Activated CD4-positive, alpha-beta T cell treated with anti-CD3 and anti-CD28 coated beads, Interleukin-2, amount 50 U/mL, for 16 hours (primary cell): ENCODE measurements at regions not wholly inside any gene's neighbourhood (a gene's known extent, or its start where the extent isn't known, plus 50 kb on each side); places are given as distances from the start of the nearest gene placed in this dataset.
A peak's percentile ranks its signal among the peaks of the same experiment; 100 is the strongest.
"Not testable (repeated sequence)": the region's sequence is repeated elsewhere in the genome, so short reads cannot be mapped to it uniquely, and the experiment has no call there.

Source experiments
- DNase-seq: peaks from one replicate; pipeline ENCODE4 v3.0.0-alpha.2; 2020

DNA sequence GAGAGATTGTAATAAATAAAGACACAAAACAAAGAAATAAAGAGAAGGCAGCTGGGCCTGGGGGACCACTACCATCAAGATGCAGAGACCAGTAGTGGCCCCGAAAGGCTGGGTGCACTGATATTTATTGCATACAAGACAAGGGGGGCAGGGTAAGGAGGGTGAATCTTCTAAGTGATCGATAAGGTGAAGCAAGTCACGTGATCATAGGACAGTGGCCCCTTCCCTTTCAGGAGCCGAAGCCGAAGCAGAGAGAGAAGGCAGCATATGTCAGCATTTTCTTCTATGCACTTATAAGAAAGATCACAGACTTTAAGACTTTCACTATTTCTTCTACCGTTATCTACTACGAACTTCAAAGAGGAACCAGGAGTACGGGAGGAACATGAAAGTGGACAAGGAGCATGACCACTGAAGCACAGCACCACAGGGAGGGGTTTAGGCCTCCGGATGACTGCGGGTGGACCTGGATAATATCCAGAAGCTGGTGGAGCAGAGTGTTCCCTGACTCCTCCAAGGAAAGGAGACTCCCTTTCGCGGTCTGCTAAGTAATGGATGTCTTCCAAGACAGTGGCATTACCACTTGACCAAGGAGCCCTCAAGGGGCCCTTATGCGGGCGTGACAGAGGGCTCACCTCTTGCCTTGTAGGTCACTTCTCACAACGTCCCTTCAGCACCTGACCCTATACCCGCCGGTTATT lies 126.4 kb downstream of the RBM46 start:
- DNase-seq, result not testable (repeated sequence)

DNA sequence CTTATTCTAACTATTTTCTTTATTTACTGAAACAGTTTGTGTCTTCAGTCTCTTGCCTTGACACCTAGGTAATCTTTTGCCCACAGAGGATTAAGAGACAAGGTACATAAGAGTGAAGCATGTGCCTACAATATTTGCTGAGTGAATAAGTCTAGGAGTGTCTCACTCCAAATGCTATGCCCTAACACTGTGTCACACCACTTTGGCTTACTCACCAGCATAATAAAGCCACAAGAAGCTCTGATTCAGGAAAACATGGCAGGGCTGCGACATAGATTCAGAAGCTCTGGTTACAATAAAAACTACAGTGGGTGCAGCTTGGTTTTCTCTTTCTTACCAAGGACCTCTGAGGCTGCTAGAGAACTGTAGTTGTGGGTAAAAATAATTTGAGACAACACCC lies 127.1 kb downstream of the RBM46 start:
- no peak for DNase-seq

- DNase-seq, result no peak
Observed at GRCh38 chr4:154911097-154911496, 130.0 kb downstream of the RBM46 start.

GRCh38 chr4:154911608-154912098 lies 130.6 kb downstream of the RBM46 start:
- no peak for DNase-seq

DNA sequence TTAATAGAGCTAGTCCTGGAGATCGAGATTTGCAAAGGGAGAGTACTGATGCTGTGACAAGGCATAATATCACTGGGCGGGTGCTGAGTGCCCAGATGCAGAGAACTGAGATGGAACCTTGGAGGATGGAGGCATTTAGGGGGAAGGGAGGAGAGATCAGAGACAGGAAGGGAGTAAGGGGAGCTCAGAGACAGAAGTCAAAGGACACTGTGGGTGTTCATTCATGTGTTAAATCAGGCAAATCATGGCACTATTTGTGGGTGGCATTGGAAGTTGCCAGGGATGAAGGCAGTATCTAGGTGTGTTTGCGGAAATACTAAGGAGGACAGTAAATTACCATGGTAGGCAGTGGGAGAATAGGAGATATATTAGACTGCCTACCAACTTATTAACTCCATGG lies 135.0 kb downstream of the RBM46 start:
- no peak for DNase-seq

DNA sequence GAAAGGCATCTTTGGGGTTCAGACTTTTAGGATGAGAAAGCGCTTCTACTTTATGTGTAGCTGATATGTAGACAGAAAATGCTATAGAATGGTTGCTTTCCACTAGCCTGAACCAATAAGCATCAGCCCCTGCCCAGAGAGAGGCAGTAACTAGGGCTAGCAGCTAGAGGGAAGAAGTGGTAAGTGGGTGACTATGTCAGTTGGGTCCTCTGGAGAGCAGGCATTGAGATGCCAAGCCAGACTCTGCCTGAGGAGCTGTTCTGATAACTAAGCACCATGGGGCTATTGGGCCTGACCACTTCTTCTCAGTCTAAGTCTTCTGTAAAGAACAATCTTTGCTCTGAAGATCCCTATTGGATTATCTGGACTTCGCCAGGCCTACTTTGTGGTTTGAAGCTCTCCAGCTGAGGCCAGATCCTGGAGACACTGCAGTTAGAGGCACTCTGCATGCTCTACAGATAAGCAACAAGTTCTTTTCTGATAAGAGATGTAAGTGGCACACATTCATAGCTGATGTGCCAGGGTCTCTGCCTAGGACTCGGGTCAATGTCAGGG lies 146.1 kb downstream of the RBM46 start:
- DNase-seq, result no peak

GRCh38 chr4:154928640-154929257 lies 147.7 kb downstream of the RBM46 start:
- no peak for DNase-seq

DNA sequence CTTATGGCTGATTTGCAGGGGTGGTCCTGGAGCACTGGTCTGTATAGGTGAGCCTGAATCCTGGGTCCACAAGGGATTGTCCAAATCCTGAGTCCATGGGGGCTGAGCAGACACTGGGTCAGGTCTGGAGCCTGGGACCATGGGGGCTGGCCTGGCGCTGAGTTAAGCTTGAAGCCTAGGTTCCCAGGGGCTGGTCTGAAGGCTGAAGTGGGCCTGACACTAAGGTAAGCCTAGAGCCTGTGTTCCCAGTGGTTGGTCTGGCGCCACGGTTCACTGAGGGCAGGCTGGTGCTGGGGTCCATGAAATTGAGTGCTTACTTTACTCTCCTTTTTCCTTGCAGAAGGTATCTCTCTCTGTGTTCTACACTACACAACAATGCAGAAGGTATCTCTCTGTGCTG lies 155.8 kb downstream of the RBM46 start:
- no peak for DNase-seq

DNA sequence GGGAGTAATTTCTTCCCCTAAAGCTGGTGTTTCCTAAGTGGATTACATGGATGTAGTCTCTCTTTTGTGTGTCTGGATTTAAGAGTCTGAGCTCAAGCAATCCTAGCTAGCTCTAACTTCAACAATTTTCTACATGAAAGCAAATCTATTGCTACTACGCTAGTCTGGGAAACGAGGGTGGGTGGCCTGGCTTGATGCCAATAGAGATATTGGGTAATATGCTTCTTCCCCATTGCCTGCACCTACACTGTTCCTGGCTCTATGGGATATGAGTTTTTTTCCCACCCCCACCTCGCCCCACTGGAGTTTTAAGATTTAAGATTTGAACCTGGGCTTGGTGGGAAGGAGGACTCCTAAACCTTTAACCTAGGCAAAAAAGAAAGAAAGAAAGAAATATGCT lies 158.8 kb downstream of the RBM46 start:
- DNase-seq, result no peak

GRCh38 chr4:154942176-154942575 lies 161.1 kb downstream of the RBM46 start:
- no peak for DNase-seq

GRCh38 chr4:154944996-154945395 lies 163.9 kb downstream of the RBM46 start:
- no peak for DNase-seq

- no peak for DNase-seq
Observed at GRCh38 chr4:154946113-154946512, 165.0 kb downstream of the RBM46 start.

DNA sequence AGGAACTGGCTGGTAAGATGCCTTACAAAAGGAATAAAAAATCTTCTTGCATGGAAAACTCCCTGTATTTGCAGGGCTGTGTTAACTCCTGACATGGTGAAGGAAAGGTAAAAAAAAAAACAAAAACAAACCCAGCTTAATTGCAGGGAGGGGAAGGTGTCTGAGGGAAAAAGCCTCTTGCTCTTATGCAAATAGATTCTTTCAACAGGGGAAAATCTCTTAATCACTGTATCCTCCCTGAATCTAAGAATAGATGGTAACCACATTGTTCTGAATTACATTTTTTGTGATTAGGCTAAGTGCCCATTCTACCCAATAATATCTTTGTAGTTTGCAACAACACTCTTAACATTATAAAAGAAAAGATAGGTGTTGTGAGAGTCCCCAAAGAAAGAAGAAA lies 172.6 kb downstream of the RBM46 start:
- DNase-seq, result no peak

DNA sequence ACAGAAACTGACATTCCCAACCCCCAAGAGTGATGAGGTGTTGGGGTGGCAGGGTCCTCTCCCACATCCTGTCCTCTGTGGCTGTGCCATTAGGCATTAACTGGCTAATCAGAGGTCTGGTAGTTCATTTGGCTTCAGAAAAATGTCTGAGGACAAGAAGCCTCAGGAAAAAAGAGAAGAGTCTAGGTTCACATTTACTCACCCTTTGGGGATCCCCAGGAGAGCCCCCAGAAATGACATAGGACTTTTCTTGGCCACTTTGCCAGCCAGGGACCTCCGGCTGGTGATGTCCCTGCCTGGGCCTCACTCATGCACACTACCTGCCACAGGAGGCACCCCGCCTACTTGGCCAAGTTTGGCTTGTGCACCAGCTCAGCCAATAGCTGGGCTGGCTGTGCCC lies 173.0 kb downstream of the RBM46 start:
- DNase-seq, result no peak

- no peak for DNase-seq
Observed at GRCh38 chr4:154958121-154958520, 177.0 kb downstream of the RBM46 start.

- no peak for DNase-seq
Observed at GRCh38 chr4:154958621-154959358, 177.7 kb downstream of the RBM46 start.

DNA sequence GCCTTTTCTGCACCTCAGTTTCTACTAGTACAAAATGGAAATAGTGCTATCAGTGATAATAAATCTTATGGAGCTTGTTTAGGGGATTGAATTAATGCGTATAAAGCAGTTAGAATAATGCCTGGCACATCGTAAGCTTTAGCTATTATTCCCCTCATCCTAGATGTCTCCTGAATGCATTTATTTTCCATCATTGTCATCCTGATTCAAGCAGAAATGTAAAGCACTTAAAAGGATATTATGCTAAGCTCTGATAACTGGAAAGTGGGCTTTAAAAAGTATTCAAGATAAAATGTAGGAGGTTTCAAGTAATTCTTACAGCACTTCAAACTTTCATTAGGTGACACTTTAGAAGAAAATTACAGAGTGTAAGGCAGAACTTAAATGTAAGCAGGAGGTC lies 178.7 kb downstream of the RBM46 start:
- no peak for DNase-seq

GRCh38 chr4:154960476-154960875 lies 179.4 kb downstream of the RBM46 start:
- no peak for DNase-seq

GRCh38 chr4:154961263-154961662 lies 180.2 kb downstream of the RBM46 start:
- DNase-seq, result no peak

DNA sequence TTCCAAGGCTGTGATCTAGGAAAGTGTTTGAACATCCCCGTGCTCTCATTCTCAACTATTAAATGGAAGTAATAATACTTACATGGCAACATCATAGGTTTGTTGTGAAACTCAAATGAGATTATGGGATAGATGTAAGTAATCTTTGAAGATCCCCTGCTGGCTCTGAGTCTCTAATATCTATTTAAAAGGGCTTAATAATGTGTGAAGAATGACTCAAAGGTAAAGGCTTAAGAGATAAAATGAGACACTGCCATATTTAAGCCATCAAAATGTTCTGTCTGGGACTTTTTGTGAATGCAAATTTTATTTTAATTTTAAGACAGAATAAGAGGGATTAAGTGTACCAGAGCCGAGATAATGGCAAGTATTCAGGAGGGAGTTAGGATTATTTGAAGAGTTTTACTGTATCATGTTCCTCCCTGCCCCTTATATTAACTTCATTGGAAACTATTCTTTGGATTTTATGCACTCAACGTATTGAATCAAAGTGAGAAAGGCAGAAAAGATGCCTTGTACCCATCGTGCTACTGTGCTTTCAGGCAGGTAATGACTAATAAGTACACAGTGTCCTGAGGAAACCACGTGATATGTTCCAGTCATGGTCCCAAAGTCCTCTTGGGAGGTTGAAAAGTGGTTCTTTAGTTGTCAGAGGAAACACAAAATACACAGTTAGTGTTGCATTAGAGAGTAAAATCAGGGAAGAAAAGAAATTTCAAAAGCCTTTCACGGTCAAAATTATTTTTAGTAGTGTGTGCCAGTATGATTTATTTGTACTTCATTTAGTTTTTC lies 192.4 kb downstream of the RBM46 start:
- no peak for DNase-seq

DNA sequence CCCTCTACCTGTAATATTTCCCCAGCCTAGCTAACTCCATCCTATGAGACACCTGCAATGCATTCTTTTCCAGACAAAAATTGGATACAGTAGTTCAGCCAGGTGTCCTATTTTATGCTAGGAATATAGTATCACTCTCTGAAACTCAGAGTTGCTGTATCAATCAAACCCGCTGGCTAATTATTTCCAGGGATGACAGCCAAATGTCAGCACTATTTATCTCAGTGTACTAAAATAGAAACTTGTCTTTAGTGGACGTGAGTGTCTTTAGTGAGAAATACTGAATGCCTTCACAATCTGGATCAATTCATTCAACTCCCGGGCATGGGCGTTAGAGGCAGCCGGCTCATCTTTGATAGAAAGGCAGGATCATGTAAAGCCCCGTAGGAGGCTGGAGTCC lies 196.2 kb downstream of the RBM46 start:
- no peak for DNase-seq

DNA sequence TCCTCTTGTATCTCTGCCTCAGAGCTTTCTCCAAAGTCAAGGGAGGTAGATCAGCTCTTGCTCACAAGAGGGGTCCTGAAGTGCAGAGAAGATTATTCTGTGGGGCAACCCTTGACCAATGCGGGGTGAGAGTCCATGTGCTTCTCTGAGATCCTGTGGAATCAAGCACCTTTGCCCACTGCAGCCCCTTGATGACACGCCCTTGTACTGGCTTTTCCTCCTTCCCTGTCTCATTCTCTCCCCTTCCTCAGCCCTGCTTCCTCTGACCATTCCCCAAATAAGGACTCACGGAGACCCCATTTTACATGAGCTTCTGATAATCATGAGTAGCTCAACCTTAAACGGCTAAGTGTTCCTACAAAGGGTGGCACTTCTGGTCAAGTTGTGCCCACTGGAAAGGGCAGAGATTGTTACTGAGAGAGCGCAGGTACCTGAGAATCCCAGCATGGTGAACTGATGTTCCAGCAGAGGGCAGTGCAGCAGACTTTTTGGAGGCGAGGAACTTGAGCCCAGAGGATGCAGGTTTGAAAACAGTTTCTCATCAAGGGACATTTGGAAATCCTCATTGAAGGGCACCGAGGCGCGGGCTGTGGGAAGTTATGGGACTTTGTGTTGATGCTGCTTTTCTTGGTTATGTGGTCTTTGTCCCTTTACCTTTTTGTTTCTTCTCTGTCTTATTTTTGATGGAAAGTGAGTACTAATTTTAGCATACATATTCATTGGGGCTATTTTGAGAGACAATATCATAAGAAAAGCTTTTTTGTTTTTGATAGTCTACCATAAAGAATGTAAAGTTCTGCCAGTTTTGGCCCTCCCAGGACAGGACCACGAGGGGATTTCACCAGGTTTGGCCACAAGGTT lies 201.3 kb downstream of the RBM46 start:
- peak; percentile 28 for DNase-seq
